Right cardiac atrium (tissue), 5 donors: ENCODE measurements at regions not wholly inside any gene's neighbourhood (a gene's known extent, or its start where the extent isn't known, plus 50 kb on each side); places are given as distances from the start of the nearest gene placed in this dataset.

ENCODE experiments used
- ATAC-seq, 2 donors: fragments of 200-7000 bp; cut with Tn5 transposase; one replicate each; pipeline versions ENCODE4 v1.8.0 to v1.9.1; 2020; ENCODE audit warnings: moderate library complexity in 2 of 2, mild to moderate bottlenecking in 1 of 2
- DNase-seq, 3 donors: peaks; one replicate each; pipeline ENCODE4 v3.0.0-alpha.2; 2020
- H3K27ac ChIP-seq: one replicate; pipeline ENCODE4 v1.5.1; 2013; ENCODE audit warnings: mild to moderate bottlenecking, low read length, control low read depth, moderate library complexity
- H3K27me3 ChIP-seq: one replicate; pipeline ENCODE4 v1.6.1; 2013; ENCODE audit not compliant: control insufficient read depth, insufficient read depth
- H3K4me1 ChIP-seq: one replicate; pipeline ENCODE4 v1.6.1; 2013; ENCODE audit warnings: low read length; ENCODE audit not compliant: control insufficient read depth, insufficient read depth
- H3K4me3 ChIP-seq: one replicate; pipeline ENCODE4 v1.5.1; 2013; ENCODE audit warnings: low read length, control low read depth
- H3K9me3 ChIP-seq: one replicate; pipeline ENCODE4 v1.6.1; 2013; ENCODE audit warnings: low read length; ENCODE audit not compliant: control insufficient read depth
- WGBS: extraction: QIAGEN DNeasy Blood & Tissue Kit; methylation state at CpG from one replicate; pipeline ENCODE4 v1.1.7; 2013; 5-methylcytosine and 5-hydroxymethylcytosine counted together
- intact Hi-C, 4 donors: fragments of 100-400 bp; cut with DNase I; formaldehyde crosslinking; loops; one replicate each; pipeline versions ENCODE4 v1.11.0 to v1.14.0; 2022 to 2023
- donor health status: healthy with polysubstance abuse.
- donor health status: DM: no; HTN: yes; CAD: no.
- donor health status: DM: no; HTN: no; CAD: no.
- donor health status: DM: no; HTN: yes; CAD: no; lungs with severe emphysema.
- donor health status: DM: yes; HTN: yes; CAD: no.

GRCh38 chr12:45148619-45149018 is 67.3 kb upstream of the ANO6 start:
- intact Hi-C loops = no loop called here
- Histone ChIP-seq H3K9me3 (no peaks in the 10 kb centered on the region), H3K4me1 (no peaks in the 10 kb centered on the region), H3K27ac (no peak overlapping the region), H3K27me3 (peaks cover 2% of the 10 kb centered on the region), H3K4me3 (no peak overlapping the region)
- DNase-seq = no peak
- ATAC-seq = no peak
- 91% methylated on average over 3 of the region's 3 CpGs for WGBS

- DNase-seq (no peak), ATAC-seq (peak in 1 of 2 donors; percentile 20)
- WGBS = 72% methylated on average over 1 of the region's 1 CpG
- intact Hi-C loops = no loop called here
- H3K27ac ChIP-seq = no peak overlapping the region
- H3K4me3 ChIP-seq = no peak overlapping the region
- H3K27me3 ChIP-seq = no peaks in the 10 kb centered on the region
- peaks cover 4% of the 10 kb centered on the region for H3K4me1 ChIP-seq
- no peaks in the 10 kb centered on the region for H3K9me3 ChIP-seq
Measured at GRCh38 chr12:45165284-45165683, 50.6 kb upstream of the ANO6 start.

- intact Hi-C loops = no loop called here
- Histone ChIP-seq H3K27ac (no peak overlapping the region), H3K4me3 (no peak overlapping the region), H3K27me3 (no peaks in the 10 kb centered on the region), H3K9me3 (no peaks in the 10 kb centered on the region), H3K4me1 (peaks cover 4% of the 10 kb centered on the region)
- DNase-seq (no peak), ATAC-seq (peak; percentile 42 to 72)
Measured at GRCh38 chr12:45166056-45166455, 49.8 kb upstream of the ANO6 start.
